ENCODE measurements at regions not wholly inside any gene's neighbourhood (a gene's known extent, or its start where the extent isn't known, plus 50 kb on each side); places are given as distances from the start of the nearest gene placed in this dataset.

DNA sequence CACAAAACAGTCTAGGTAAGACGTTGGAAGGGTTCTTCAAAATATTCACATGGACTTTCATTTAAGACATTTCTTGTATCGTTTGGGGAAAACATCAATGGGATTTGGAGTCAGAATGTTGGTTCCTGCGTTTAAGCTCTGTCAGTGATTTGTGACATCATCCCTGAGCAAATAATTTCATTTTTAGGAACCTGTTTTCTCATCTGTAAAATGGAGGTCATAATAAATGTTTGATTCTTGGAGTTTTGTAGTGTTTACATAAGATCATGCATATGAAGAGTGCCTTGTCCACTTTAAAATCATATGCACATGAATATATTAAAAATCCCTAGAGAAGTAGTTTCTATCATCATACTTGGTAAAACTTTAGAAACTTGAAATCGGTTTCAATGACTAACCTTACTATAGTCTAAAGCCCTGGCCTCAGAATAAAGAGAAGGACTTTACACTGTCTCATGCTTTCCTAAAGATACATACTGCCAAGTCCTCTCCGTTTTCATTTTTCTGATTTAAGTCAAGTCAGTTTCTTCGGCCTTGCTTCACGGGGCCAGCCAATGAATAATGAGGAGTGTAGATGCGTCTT, 178.4 kb downstream of the ADSS2 start:
- no peak overlapping the region for H3K27ac ChIP-seq
- TF ChIP-seq, protein P1, sequence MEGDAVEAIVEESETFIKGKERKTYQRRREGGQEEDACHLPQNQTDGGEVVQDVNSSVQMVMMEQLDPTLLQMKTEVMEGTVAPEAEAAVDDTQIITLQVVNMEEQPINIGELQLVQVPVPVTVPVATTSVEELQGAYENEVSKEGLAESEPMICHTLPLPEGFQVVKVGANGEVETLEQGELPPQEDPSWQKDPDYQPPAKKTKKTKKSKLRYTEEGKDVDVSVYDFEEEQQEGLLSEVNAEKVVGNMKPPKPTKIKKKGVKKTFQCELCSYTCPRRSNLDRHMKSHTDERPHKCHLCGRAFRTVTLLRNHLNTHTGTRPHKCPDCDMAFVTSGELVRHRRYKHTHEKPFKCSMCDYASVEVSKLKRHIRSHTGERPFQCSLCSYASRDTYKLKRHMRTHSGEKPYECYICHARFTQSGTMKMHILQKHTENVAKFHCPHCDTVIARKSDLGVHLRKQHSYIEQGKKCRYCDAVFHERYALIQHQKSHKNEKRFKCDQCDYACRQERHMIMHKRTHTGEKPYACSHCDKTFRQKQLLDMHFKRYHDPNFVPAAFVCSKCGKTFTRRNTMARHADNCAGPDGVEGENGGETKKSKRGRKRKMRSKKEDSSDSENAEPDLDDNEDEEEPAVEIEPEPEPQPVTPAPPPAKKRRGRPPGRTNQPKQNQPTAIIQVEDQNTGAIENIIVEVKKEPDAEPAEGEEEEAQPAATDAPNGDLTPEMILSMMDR (conservative IDR thresholded peaks at IDR 0.05), result peak; percentile 73
- no peak for TF ChIP-seq ZFX (IDR thresholded peaks at IDR 0.05)

DNA sequence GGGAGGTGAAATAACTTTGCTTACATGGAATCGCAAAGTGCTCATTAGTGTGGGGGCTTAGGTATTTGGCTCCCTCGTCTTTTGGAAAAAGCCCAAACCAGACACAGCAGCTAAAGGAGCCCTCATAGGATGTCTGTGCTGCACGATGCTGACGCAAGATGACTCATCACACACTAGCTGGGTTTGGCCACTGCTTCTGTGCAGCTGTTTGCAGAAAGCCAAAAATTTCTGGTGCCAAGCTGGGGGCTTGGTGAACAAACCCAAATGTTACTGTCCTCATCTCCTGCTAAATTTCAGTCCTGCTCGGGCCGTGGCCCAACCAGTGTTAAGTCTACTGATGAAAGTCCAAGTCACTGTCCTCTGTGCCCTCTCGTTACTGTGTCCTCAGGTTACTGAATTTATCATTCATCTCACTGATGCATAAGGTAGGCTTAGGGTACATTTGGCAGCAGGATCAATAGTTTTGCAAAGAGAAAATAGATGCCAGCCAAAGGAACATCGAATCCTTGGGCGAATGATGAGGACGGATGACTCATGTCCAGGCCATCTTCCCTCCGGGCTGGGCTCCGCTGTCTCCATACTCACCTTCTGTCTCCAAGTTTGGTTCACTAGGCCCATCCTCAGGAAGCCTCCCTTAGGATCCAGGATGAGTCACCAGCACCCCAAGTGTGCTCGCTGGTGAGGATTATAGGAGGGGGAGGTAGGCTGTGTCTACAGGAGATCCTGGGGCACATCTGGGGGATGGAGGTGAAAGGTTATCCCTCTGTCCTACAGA, 177.7 kb downstream of the ADSS2 start:
- no peak for TF ChIP-seq ZFX (IDR thresholded peaks at IDR 0.05)
- TF ChIP-seq, protein P1 (conservative IDR thresholded peaks at IDR 0.05), result no peak
- H3K27ac ChIP-seq, result no peak overlapping the region

DNA sequence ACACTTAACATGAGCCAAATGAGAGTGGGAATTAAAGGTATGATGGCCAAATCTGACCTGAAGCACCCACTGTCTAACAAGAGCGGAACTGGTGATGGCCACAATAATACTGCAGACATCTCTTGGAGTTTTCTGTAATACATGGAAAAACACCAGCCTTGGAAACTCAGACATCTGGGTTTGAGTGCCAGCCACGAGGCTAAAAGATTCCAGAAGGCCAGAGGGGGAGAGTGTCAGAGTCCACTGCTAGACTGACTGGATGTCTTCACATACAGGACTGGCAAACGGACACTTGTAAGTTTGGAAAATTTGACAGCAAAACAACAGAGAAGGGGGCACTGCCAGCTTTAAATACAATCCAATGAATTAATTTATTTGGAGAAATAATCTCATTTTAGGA, 175.1 kb downstream of the ADSS2 start:
- TF ChIP-seq ZFX (IDR thresholded peaks at IDR 0.05), result no peak
- TF ChIP-seq, protein P1 (conservative IDR thresholded peaks at IDR 0.05), result no peak
- no peak overlapping the region for H3K27ac ChIP-seq

DNA sequence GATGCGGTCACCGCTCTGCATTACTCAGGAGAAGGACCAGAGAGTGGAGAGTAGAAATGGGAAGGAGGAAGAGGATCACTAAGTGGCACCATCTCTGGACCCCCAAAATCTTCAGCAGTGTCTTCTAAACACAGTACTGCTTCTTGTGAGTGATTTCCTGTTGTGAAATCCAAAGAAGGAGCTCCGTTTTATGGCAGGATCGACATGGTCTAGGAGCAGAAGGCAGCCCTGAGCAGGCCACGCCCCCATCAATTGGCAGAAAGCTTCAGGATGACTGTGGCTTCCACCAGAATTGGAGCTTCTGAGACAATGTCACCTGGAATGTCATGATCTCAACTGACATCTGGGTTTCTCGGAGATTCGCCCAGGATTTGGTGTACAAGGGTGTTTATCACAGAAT, 171.5 kb downstream of the ADSS2 start:
- peak overlapping the region; percentile 42 for H3K27ac ChIP-seq
- no peak for TF ChIP-seq ZFX (IDR thresholded peaks at IDR 0.05)
- TF ChIP-seq, protein P1 (conservative IDR thresholded peaks at IDR 0.05), result no peak

DNA sequence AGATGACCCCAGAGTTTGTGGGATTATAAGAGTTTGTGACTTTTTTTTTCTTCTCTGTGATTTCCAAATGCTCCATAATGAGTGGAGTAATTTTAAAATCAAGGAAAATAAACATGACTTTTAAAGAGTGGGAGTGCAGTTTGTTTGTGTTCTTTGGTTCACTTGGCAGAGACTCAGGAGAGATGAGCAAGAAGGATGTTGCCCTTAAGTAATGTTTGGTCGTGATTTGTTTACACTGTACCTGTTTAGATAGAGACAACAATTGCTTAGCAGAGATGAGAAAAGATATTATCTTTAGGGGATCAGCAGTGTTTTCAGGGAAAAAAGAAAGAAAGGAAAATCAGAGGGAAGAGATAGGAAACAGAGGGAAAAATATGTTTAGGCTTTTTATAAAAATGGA, 170.8 kb downstream of the ADSS2 start:
- H3K27ac ChIP-seq, result peak overlapping the region; percentile 50
- TF ChIP-seq, protein P1 (conservative IDR thresholded peaks at IDR 0.05), result no peak
- TF ChIP-seq ZFX (IDR thresholded peaks at IDR 0.05), result no peak

DNA sequence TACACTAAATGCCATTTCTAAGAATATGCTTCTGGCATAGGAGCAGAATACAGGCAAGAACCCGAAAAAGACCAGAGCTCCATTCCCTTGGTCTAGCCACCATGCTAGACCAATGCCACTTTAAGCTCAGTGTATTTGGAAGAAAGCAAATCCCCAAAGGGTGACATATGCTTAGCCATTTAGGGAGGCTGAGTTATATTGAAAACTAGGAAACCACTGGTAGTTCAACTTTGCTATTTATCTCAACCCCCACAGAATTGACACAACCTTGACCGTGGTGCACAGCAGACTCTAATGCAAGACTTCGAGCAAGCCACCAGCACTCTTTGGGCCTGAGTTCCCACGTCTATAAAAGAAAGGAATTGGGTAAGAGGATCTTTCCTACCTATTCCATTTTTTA, 167.9 kb downstream of the ADSS2 start:
- TF ChIP-seq, protein P1 (conservative IDR thresholded peaks at IDR 0.05), result no peak
- TF ChIP-seq ZFX (IDR thresholded peaks at IDR 0.05), result no peak
- H3K27ac ChIP-seq, result no peak overlapping the region

DNA sequence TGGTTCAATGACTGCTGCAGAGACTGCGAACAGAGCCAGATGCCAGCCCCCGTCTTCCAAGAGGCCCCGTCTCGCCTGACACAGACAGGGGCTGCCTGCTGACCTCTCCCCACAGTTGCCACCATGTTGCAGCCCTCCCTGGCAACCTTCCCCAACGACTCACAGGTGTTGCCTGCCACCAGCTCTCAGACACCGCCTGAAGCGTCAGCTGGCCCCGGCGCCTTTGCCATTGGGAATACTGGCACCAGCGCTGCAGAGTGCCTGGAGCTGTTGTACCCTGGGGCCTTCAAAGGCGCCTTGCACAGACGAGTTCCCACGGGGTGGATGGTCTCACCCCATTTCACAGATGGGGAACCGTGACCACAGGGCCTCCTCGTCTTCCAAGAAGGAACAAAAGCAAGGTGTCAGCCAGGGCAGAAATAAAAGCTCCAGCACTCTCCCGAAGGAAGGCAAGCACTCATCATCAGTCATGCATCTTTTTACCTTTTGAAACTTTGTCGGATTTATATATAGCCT, 167.0 kb downstream of the ADSS2 start:
- no peak for TF ChIP-seq ZFX (IDR thresholded peaks at IDR 0.05)
- TF ChIP-seq, protein P1 (conservative IDR thresholded peaks at IDR 0.05), result no peak
- H3K27ac ChIP-seq, result no peak overlapping the region

Measured in C4-2B (cell line).